ENCODE measurements at regions not wholly inside any gene's neighbourhood (a gene's known extent, or its start where the extent isn't known, plus 50 kb on each side); places are given as distances from the start of the nearest gene placed in this dataset.

DNA sequence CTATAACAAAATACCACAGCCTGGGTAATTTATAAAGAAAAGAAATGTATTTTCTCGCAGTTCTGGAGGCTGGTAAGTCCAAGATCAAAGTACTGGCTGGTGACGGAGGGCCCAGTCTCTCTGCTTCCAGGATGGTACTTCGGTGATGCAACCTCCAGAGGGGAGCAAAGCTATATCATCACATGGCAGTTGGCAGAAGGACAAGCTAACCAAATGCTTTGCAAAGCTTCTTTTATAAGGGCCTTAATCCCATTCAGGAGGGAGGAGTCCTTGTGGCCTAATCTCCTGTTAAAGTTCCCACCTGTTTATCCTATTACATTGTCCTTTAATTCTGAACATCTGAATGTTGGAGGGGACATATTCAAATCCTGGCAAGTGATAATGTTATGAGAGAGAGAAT is 134.1 kb upstream of the SP4 start:
- no peak overlapping the region for H3K4me3 ChIP-seq (ENCODE audit: insufficient read depth, low read depth, low read length)
- H3K27me3 ChIP-seq (ENCODE audit: control insufficient read depth, insufficient read depth, low read length): no peaks in the 10 kb centered on the region
- no peak overlapping the region for H2AK5ac ChIP-seq (ENCODE audit: low read depth, low read length)
- no peak overlapping the region for H4K5ac ChIP-seq (ENCODE audit: low read depth, low read length)
- in situ Hi-C loops (cut with MboI; ENCODE audit: low sequenced_read_pairs) (no loop called here), dilution Hi-C loops (cut with HindIII; ENCODE audit: low sequenced_read_pairs, unreplicated experiment) (no loop called here), intact Hi-C loops (cut with micrococcal nuclease) (no loop called here)
- H3K14ac ChIP-seq (replicated peaks; ENCODE audit: low read depth, low read length): no peak overlapping the region
- H2BK20ac ChIP-seq (ENCODE audit: low read depth, low read length): no peak overlapping the region
- ChIA-PET POLR2A (ENCODE audit: unreplicated experiment) (no interaction called here), CTCF (no interaction called here)
- H3K27ac ChIP-seq (ENCODE audit: insufficient read depth, low read length): no peak overlapping the region
- H3K9me3 ChIP-seq (ENCODE audit: control insufficient read depth, insufficient read depth, low read length): peaks cover 3% of the 10 kb centered on the region; the same call in 1 of the 2 replicates
- H2AFZ ChIP-seq (replicated peaks; ENCODE audit: low read length, poor library complexity): no peak overlapping the region
- no peaks in the 10 kb centered on the region for H3K36me3 ChIP-seq (ENCODE audit: control insufficient read depth, insufficient read depth, low read length)
- no peak overlapping the region for H2BK120ac ChIP-seq (ENCODE audit: low read depth, low read length)
- no peak overlapping the region for H4K91ac ChIP-seq (ENCODE audit: insufficient read depth, low read depth, low read length)
- no peak overlapping the region for H4K8ac ChIP-seq (ENCODE audit: low read depth in 2 of 2, low read length in 2 of 2)
- no TSS peak for BruUV-seq (replicated peaks)
- H3K56ac ChIP-seq (ENCODE audit: extremely low read depth, insufficient read depth, low read length): no peak overlapping the region
- no peak overlapping the region for H3K4ac ChIP-seq (ENCODE audit: low read depth, low read length)
- no peaks in the 10 kb centered on the region for H3K9me1 ChIP-seq (ENCODE audit: insufficient read depth, low read length)
- no peaks in the 10 kb centered on the region for H3K4me1 ChIP-seq (ENCODE audit: control insufficient read depth, insufficient read depth, low read length)
- no peaks in the 10 kb centered on the region for H4K20me1 ChIP-seq (ENCODE audit: insufficient read depth, low read length)
- WGBS, 2 experiments (ENCODE audit: extremely low coverage in 2 of 2, insufficient read length in 1 of 2): 70% methylated on average over 2 of the region's 3 CpGs; no CpG with 5 or more reads in 1 of the 2 experiments
- TF ChIP-seq MXI1 (IDR thresholded peaks at IDR 0.05; ENCODE audit: borderline replicate concordance, low read depth, low read length): no peak
- TF ChIP-seq SMC3 (IDR thresholded peaks at IDR 0.05; ENCODE audit: low read depth, low read length): no peak
- no peak overlapping the region for H2BK15ac ChIP-seq (ENCODE audit: low read depth, low read length)
- H3K4me2 ChIP-seq (ENCODE audit: low read depth, low read length): no peak overlapping the region
- H3K79me1 ChIP-seq (ENCODE audit: low read depth in 1 of 2, low read length in 2 of 2): no peaks in the 10 kb centered on the region
- H3K18ac ChIP-seq (ENCODE audit: low read depth, low read length): no peak overlapping the region
- H3K23ac ChIP-seq (ENCODE audit: low read depth, low read length): no peak overlapping the region
- no peak overlapping the region for H2AK9ac ChIP-seq (replicated peaks; ENCODE audit: low read depth, low read length, poor library complexity)
- DNase-seq (no peak), ATAC-seq (ENCODE audit: low read depth) (no peak)
- no peak overlapping the region for H2BK5ac ChIP-seq (ENCODE audit: low read depth, low read length, poor library complexity, severe bottlenecking)
- H3K9ac ChIP-seq (ENCODE audit: low read depth, low read length): no peak overlapping the region
